IMR-90 (cell line): ENCODE measurements at regions not wholly inside any gene's neighbourhood (a gene's known extent, or its start where the extent isn't known, plus 50 kb on each side); places are given as distances from the start of the nearest gene placed in this dataset.

Source experiments
- ATAC-seq: fragments of 200-7000 bp; cut with Tn5 transposase; 2 replicates; pipeline ENCODE4 v1.9.1; 2020; ENCODE audit warnings: low read depth, mild to moderate bottlenecking, moderate library complexity
- BruUV-seq: library from RNA; stranded (reverse); fragments of 400-500 nt; replicated peaks from 2 replicates; lab custom pipeline; 2021; lab: Mats Ljungman, UMichigan
- CTCF ChIA-PET: fragments of 300-600 bp; formaldehyde crosslinking; extraction: SDS; loops from one replicate; lab custom pipeline; 2021; ENCODE audit warnings: antibody characterized with exemption; lab: Yijun Ruan, JAX
- POLR2A ChIA-PET: fragments of 300-600 bp; sonication (Branson Sonifier 250); formaldehyde crosslinking; loops from one replicate; lab custom pipeline; 2022; ENCODE audit warnings: antibody characterized with exemption; ENCODE audit not compliant: unreplicated experiment; lab: Charles Lee
- DNase-seq: peaks from one replicate; pipeline ENCODE4 v3.0.0; 2013
- H2AFZ ChIP-seq: replicated peaks from 2 replicates; pipeline ENCODE3; 2013; ENCODE audit warnings: low read length, mild to moderate bottlenecking; ENCODE audit not compliant: poor library complexity
- H2AK5ac ChIP-seq: 2 replicates; pipeline ENCODE4 v1.6.1; 2013; ENCODE audit warnings: low read depth, low read length, inconsistent platforms
- H2AK9ac ChIP-seq: replicated peaks from 2 replicates; pipeline ENCODE3; 2013; ENCODE audit warnings: mild to moderate bottlenecking, low read depth, low read length, moderate library complexity; ENCODE audit not compliant: poor library complexity
- H2BK120ac ChIP-seq: 2 replicates; pipeline ENCODE4 v1.6.1; 2013; ENCODE audit warnings: low read depth, low read length, inconsistent platforms
- H2BK15ac ChIP-seq: 3 replicates; pipeline ENCODE4 v1.6.1; 2013; ENCODE audit warnings: low read depth, low read length, inconsistent platforms
- H2BK20ac ChIP-seq: 2 replicates; pipeline ENCODE4 v1.6.1; 2013; ENCODE audit warnings: low read depth, mild to moderate bottlenecking, inconsistent platforms, low read length, moderate library complexity
- H2BK5ac ChIP-seq: 2 replicates; pipeline ENCODE4 v1.6.1; 2013; ENCODE audit warnings: mild to moderate bottlenecking, low read depth, low read length, inconsistent platforms; ENCODE audit not compliant: poor library complexity, severe bottlenecking
- H3K14ac ChIP-seq: replicated peaks from 2 replicates; pipeline ENCODE4 v1.6.1; 2013; ENCODE audit warnings: low read depth, low read length, inconsistent platforms
- H3K18ac ChIP-seq: 2 replicates; pipeline ENCODE4 v1.6.1; 2013; ENCODE audit warnings: low read depth, low read length, control low read depth
- H3K23ac ChIP-seq: 2 replicates; pipeline ENCODE4 v1.6.1; 2013; ENCODE audit warnings: low read depth, low read length, inconsistent platforms
- H3K27ac ChIP-seq: 2 replicates; pipeline ENCODE4 v1.5.1; 2013; ENCODE audit warnings: mild to moderate bottlenecking, control low read depth, low read length; ENCODE audit not compliant: insufficient read depth
- H3K27me3 ChIP-seq: 2 replicates; pipeline ENCODE4 v1.6.1; 2013; ENCODE audit warnings: low read length; ENCODE audit not compliant: control insufficient read depth, insufficient read depth
- H3K36me3 ChIP-seq: 2 replicates; pipeline ENCODE4 v1.6.1; 2013; ENCODE audit warnings: low read length, mixed read lengths; ENCODE audit not compliant: control insufficient read depth, insufficient read depth
- H3K4ac ChIP-seq: 2 replicates; pipeline ENCODE4 v1.6.1; 2013; ENCODE audit warnings: low read depth, low read length, inconsistent platforms
- H3K4me1 ChIP-seq: 2 replicates; pipeline ENCODE4 v1.6.1; 2013; ENCODE audit warnings: low read length, mixed read lengths; ENCODE audit not compliant: control insufficient read depth, insufficient read depth
- H3K4me2 ChIP-seq: 2 replicates; pipeline ENCODE4 v1.6.1; 2013; ENCODE audit warnings: low read depth, mild to moderate bottlenecking, control low read depth, low read length, moderate library complexity
- H3K4me3 ChIP-seq: 2 replicates; pipeline ENCODE4 v1.5.1; 2013; ENCODE audit warnings: low read depth, mild to moderate bottlenecking, control low read depth, low read length, moderate library complexity; ENCODE audit not compliant: insufficient read depth
- H3K56ac ChIP-seq: 2 replicates; pipeline ENCODE4 v1.6.1; 2013; ENCODE audit warnings: low read length, inconsistent platforms; ENCODE audit not compliant: insufficient read depth; ENCODE audit errors: extremely low read depth
- H3K79me1 ChIP-seq, 2 experiments: 2 replicates each; pipeline ENCODE4 v1.6.1; 2013; ENCODE audit warnings: low read length in 2 of 2, inconsistent platforms in 1 of 2, low read depth in 1 of 2
- H3K9ac ChIP-seq: 2 replicates; pipeline ENCODE4 v1.6.1; 2013; ENCODE audit warnings: low read depth, low read length, control low read depth
- H3K9me1 ChIP-seq: 2 replicates; pipeline ENCODE4 v1.6.1; 2013; ENCODE audit warnings: low read length, inconsistent platforms; ENCODE audit not compliant: insufficient read depth
- H3K9me3 ChIP-seq: 2 replicates; pipeline ENCODE4 v1.6.1; 2013; ENCODE audit warnings: low read length; ENCODE audit not compliant: control insufficient read depth, insufficient read depth
- H4K20me1 ChIP-seq: 2 replicates; pipeline ENCODE4 v1.6.1; 2013; ENCODE audit warnings: low read length, inconsistent platforms; ENCODE audit not compliant: insufficient read depth
- H4K5ac ChIP-seq: 2 replicates; pipeline ENCODE4 v1.6.1; 2013; ENCODE audit warnings: mild to moderate bottlenecking, low read depth, low read length, control low read depth
- H4K8ac ChIP-seq, 2 experiments: 2 replicates each; pipeline ENCODE4 v1.6.1; 2013; ENCODE audit warnings: low read depth in 2 of 2, low read length in 2 of 2, control low read depth in 1 of 2, inconsistent platforms in 1 of 2
- H4K91ac ChIP-seq: 2 replicates; pipeline ENCODE4 v1.6.1; 2013; ENCODE audit warnings: low read depth, low read length, inconsistent platforms; ENCODE audit not compliant: insufficient read depth
- BHLHE40 ChIP-seq: fragments of 150-350 bp; IDR thresholded peaks from 2 replicates; pipeline ENCODE4 v1.6.1; 2016; ENCODE audit warnings: mild to moderate bottlenecking, low read depth, low read length
- CEBPB ChIP-seq: IDR thresholded peaks from 2 replicates; pipeline ENCODE4 v1.6.1; 2012; ENCODE audit warnings: low read depth, low read length, improper control_type of control experiment
- CHD1 ChIP-seq: IDR thresholded peaks from 2 replicates; pipeline ENCODE4 v1.6.1; 2012; ENCODE audit warnings: low read depth, low read length, improper control_type of control experiment
- CTCF ChIP-seq: conservative IDR thresholded peaks from 2 replicates; pipeline ENCODE4 v1.5.1; 2012; ENCODE audit warnings: mild to moderate bottlenecking, low read depth, low read length, improper control_type of control experiment
- ELK1 ChIP-seq: fragments of 150-350 bp; IDR thresholded peaks from 2 replicates; pipeline ENCODE4 v1.6.1; 2016; ENCODE audit warnings: low read depth, mild to moderate bottlenecking, low read length, moderate library complexity, borderline replicate concordance
- FOS ChIP-seq: fragments of 150-350 bp; IDR thresholded peaks from 2 replicates; pipeline ENCODE4 v1.6.1; 2016; ENCODE audit warnings: low read depth, low read length
- MAFK ChIP-seq: IDR thresholded peaks from 2 replicates; pipeline ENCODE4 v1.6.1; 2012; ENCODE audit warnings: low read depth, low read length, improper control_type of control experiment
- MAZ ChIP-seq: IDR thresholded peaks from 2 replicates; pipeline ENCODE4 v1.6.1; 2012; ENCODE audit warnings: low read depth, mild to moderate bottlenecking, low read length, improper control_type of control experiment, moderate library complexity, borderline replicate concordance
- MXI1 ChIP-seq: IDR thresholded peaks from 2 replicates; pipeline ENCODE4 v1.6.1; 2012; ENCODE audit warnings: low read depth, mild to moderate bottlenecking, low read length, moderate library complexity, borderline replicate concordance
- NFE2L2 ChIP-seq: fragments of 150-350 bp; IDR thresholded peaks from 2 replicates; pipeline ENCODE4 v1.6.1; 2016; ENCODE audit warnings: low read depth, mild to moderate bottlenecking, low read length
- POLR2A ChIP-seq: IDR thresholded peaks from 2 replicates; pipeline ENCODE4 v1.6.1; 2012; ENCODE audit warnings: mild to moderate bottlenecking, low read depth, low read length
- RAD21 ChIP-seq: IDR thresholded peaks from 2 replicates; pipeline ENCODE4 v1.6.1; 2012; ENCODE audit warnings: low read length, improper control_type of control experiment
- RCOR1 ChIP-seq: IDR thresholded peaks from 2 replicates; pipeline ENCODE4 v1.6.1; 2012; ENCODE audit warnings: mild to moderate bottlenecking, low read length, improper control_type of control experiment; ENCODE audit not compliant: insufficient replicate concordance
- RFX5 ChIP-seq: IDR thresholded peaks from 2 replicates; pipeline ENCODE4 v1.8.0; 2012; ENCODE audit warnings: low read depth, mild to moderate bottlenecking, low read length, moderate library complexity
- SMC3 ChIP-seq: fragments of 150-350 bp; IDR thresholded peaks from 2 replicates; pipeline ENCODE4 v1.6.1; 2016; ENCODE audit warnings: low read depth, mild to moderate bottlenecking, antibody characterized with exemption, low read length, moderate library complexity
- USF2 ChIP-seq: fragments of 150-350 bp; IDR thresholded peaks from 2 replicates; pipeline ENCODE4 v1.6.1; 2017; ENCODE audit warnings: mild to moderate bottlenecking, antibody characterized with exemption, low read length, low read depth
- WGBS, 2 experiments: methylation state at CpG; one replicate each; pipeline versions ENCODE4 v1.1.5 to v1.1.7; 2013; ENCODE audit warnings: missing lambda C conversion rate in 2 of 2; ENCODE audit not compliant: insufficient read length in 1 of 2; ENCODE audit errors: extremely low coverage in 2 of 2; 5-methylcytosine and 5-hydroxymethylcytosine counted together
- dilution Hi-C: fragments of 300-500 bp; cut with HindIII; formaldehyde crosslinking; loops from one replicate; pipeline ENCODE4 v1.14.3; 2018; ENCODE audit warnings: low sequenced_read_pairs; ENCODE audit not compliant: unreplicated experiment
- in situ Hi-C: fragments of 300-500 bp; cut with MboI; formaldehyde crosslinking; loops from 3 replicates; pipeline ENCODE4 v1.14.3; 2019; ENCODE audit warnings: low sequenced_read_pairs, inconsistent platforms, mixed read lengths
- intact Hi-C: fragments of 100-400 bp; cut with micrococcal nuclease; formaldehyde crosslinking; loops from 2 replicates; pipeline ENCODE4 v1.10.0; 2022

- Histone ChIP-seq H2BK120ac (no peak overlapping the region), H3K56ac (no peak overlapping the region), H3K4me2 (no peak overlapping the region), H3K9me1 (no peaks in the 10 kb centered on the region), H3K14ac (no peak overlapping the region), H2BK20ac (no peak overlapping the region), H3K27ac (no peak overlapping the region), H2AK9ac (no peak overlapping the region), H4K8ac (no peak overlapping the region), H4K5ac (no peak overlapping the region), H2AK5ac (no peak overlapping the region), H2AFZ (no peak overlapping the region), H4K20me1 (no peaks in the 10 kb centered on the region), H2BK15ac (no peak overlapping the region), H4K91ac (no peak overlapping the region), H3K18ac (no peak overlapping the region), H3K23ac (no peak overlapping the region), H2BK5ac (no peak overlapping the region), H3K9me3 (no peaks in the 10 kb centered on the region), H3K9ac (no peak overlapping the region), H3K27me3 (no peaks in the 10 kb centered on the region), H3K4me3 (no peak overlapping the region), H3K36me3 (no peaks in the 10 kb centered on the region), H3K79me1 (no peaks in the 10 kb centered on the region), H3K4ac (no peak overlapping the region), H3K4me1 (no peaks in the 10 kb centered on the region)
- dilution Hi-C loops, result no loop called here
- no TSS peak for BruUV-seq
- in situ Hi-C loops, result no loop called here
- no peak for TF ChIP-seq BHLHE40
- no peak for TF ChIP-seq CHD1
- TF ChIP-seq ELK1, result no peak
- TF ChIP-seq CTCF, result no peak
- TF ChIP-seq RFX5, result no peak
- no peak for TF ChIP-seq RCOR1
- no peak for TF ChIP-seq NFE2L2
- TF ChIP-seq MAZ, result no peak
- no peak for TF ChIP-seq MAFK
- no peak for TF ChIP-seq MXI1
- TF ChIP-seq POLR2A, result no peak
- TF ChIP-seq CEBPB, result no peak
- no peak for TF ChIP-seq USF2
- TF ChIP-seq FOS, result no peak
- no peak for TF ChIP-seq RAD21
- TF ChIP-seq SMC3, result no peak
- POLR2A ChIA-PET, result no interaction called here
- CTCF ChIA-PET, result interaction anchor here (0.5 kb wide), 1 partner anchor 425 kb away, joined by 3 read pairs; no protein-coding TSS in a partner anchor
- no peak for ATAC-seq
- no CpG with 5 or more reads among the region's 4 CpGs for WGBS, 2 experiments
- intact Hi-C loops, result no loop called here
- no peak for DNase-seq
Measured at GRCh38 chr4:117588771-117589170, 445.5 kb upstream of the NDST3 start.
